ENCODE measurements at regions not wholly inside any gene's neighbourhood (a gene's known extent, or its start where the extent isn't known, plus 50 kb on each side); places are given as distances from the start of the nearest gene placed in this dataset.

- Histone ChIP-seq H3K27me3 (ENCODE audit: control insufficient read depth, insufficient read depth, low read length) (no peaks in the 10 kb centered on the region), H3K9ac (ENCODE audit: low read depth, low read length) (no peak overlapping the region), H3K4me1 (ENCODE audit: control insufficient read depth, insufficient read depth, low read length) (no peaks in the 10 kb centered on the region), H3K9me3 (ENCODE audit: control insufficient read depth, insufficient read depth, low read length) (no peaks in the 10 kb centered on the region), H3K4me3 (ENCODE audit: low read depth, low read length) (no peak overlapping the region), H3K27ac (ENCODE audit: low read depth, low read length) (no peak overlapping the region), H3K36me3 (ENCODE audit: control insufficient read depth, insufficient read depth, low read length) (no peaks in the 10 kb centered on the region)
Measured at GRCh38 chr14:96629558-96630222, 127.5 kb downstream of the PAPOLA start.

DNA sequence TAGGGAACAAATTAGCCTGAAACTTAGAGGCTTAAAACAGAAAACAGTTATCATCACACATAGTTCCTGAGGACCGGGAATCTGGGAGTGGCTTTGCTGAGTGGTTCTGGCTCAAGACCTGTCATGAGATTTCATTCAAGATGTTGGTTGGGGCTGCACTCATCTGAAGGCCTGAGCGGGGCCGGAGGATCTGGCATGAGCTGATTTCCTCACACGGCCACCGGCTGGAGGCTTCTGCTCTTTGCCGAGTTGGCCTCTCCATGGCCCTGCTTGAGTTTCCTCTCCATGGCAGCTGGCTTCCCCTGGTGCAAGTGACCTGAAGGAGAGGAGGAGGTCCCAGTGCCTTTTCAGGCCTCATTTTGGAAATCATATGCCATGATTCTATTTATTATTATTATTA is 128.1 kb downstream of the PAPOLA start:
- H3K36me3 ChIP-seq (ENCODE audit: control insufficient read depth, insufficient read depth, low read length): no peaks in the 10 kb centered on the region
- H3K4me1 ChIP-seq (ENCODE audit: control insufficient read depth, insufficient read depth, low read length): no peaks in the 10 kb centered on the region
- no peak overlapping the region for H3K9ac ChIP-seq (ENCODE audit: low read depth, low read length)
- no peak overlapping the region for H3K4me3 ChIP-seq (ENCODE audit: low read depth, low read length)
- no peaks in the 10 kb centered on the region for H3K9me3 ChIP-seq (ENCODE audit: control insufficient read depth, insufficient read depth, low read length)
- H3K27me3 ChIP-seq (ENCODE audit: control insufficient read depth, insufficient read depth, low read length): no peaks in the 10 kb centered on the region
- no peak overlapping the region for H3K27ac ChIP-seq (ENCODE audit: low read depth, low read length)

GRCh38 chr14:96631030-96631429 is 128.8 kb downstream of the PAPOLA start:
- Histone ChIP-seq H3K36me3 (ENCODE audit: control insufficient read depth, insufficient read depth, low read length) (no peaks in the 10 kb centered on the region), H3K4me1 (ENCODE audit: control insufficient read depth, insufficient read depth, low read length) (no peaks in the 10 kb centered on the region), H3K9me3 (ENCODE audit: control insufficient read depth, insufficient read depth, low read length) (no peaks in the 10 kb centered on the region), H3K9ac (ENCODE audit: low read depth, low read length) (no peak overlapping the region), H3K4me3 (ENCODE audit: low read depth, low read length) (no peak overlapping the region), H3K27me3 (ENCODE audit: control insufficient read depth, insufficient read depth, low read length) (no peaks in the 10 kb centered on the region), H3K27ac (ENCODE audit: low read depth, low read length) (no peak overlapping the region)

GRCh38 chr14:96631621-96632362 is 129.6 kb downstream of the PAPOLA start:
- Histone ChIP-seq H3K4me1 (ENCODE audit: control insufficient read depth, insufficient read depth, low read length) (no peaks in the 10 kb centered on the region), H3K9ac (ENCODE audit: low read depth, low read length) (no peak overlapping the region), H3K9me3 (ENCODE audit: control insufficient read depth, insufficient read depth, low read length) (no peaks in the 10 kb centered on the region), H3K4me3 (ENCODE audit: low read depth, low read length) (no peak overlapping the region), H3K27ac (ENCODE audit: low read depth, low read length) (no peak overlapping the region), H3K36me3 (ENCODE audit: control insufficient read depth, insufficient read depth, low read length) (no peaks in the 10 kb centered on the region), H3K27me3 (ENCODE audit: control insufficient read depth, insufficient read depth, low read length) (no peaks in the 10 kb centered on the region)

DNA sequence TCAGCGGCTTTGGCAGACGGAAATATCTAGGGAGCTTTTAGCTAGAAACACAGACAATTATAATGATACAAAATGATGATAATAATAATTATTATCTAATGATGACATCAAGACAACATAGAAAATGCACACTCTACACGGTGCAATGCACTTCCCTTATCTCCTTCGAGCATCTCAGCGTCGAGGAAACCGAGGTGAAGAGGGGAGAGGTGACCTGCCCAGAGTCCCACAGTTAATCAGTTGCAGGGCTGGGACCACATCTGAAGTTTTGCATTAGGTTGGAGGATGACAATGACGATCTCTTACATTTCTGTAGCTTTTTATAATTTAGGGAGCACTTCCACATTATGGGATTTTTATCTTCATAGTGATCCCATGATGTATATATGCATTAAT is 130.2 kb downstream of the PAPOLA start:
- H3K4me1 ChIP-seq (ENCODE audit: control insufficient read depth, insufficient read depth, low read length): no peaks in the 10 kb centered on the region
- no peaks in the 10 kb centered on the region for H3K9me3 ChIP-seq (ENCODE audit: control insufficient read depth, insufficient read depth, low read length)
- no peaks in the 10 kb centered on the region for H3K36me3 ChIP-seq (ENCODE audit: control insufficient read depth, insufficient read depth, low read length)
- H3K27me3 ChIP-seq (ENCODE audit: control insufficient read depth, insufficient read depth, low read length): no peaks in the 10 kb centered on the region
- H3K4me3 ChIP-seq (ENCODE audit: low read depth, low read length): no peak overlapping the region
- no peak overlapping the region for H3K27ac ChIP-seq (ENCODE audit: low read depth, low read length)
- no peak overlapping the region for H3K9ac ChIP-seq (ENCODE audit: low read depth, low read length)

DNA sequence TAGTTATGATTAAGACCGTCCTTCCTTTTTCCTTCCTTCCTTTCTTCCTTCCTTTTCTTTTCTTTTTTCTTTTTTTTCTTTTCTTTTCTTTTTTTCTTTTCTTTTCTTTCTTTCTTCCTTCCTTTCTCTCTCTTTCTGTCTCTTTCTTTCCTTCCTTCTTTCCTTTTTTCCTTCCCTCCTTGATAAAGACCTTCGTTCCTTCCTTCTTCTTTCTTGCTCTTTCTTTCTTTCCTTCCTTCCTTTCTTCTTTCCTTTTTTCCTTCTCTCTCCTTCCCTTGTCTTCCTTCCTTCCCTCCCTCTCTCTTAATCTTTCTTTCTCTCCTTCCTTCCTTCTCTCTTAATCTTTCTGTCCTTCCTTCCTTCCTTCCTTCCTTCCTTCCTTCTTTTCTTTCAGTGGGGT is 130.9 kb downstream of the PAPOLA start:
- H3K4me3 ChIP-seq (ENCODE audit: low read depth, low read length): no peak overlapping the region
- H3K9ac ChIP-seq (ENCODE audit: low read depth, low read length): no peak overlapping the region
- H3K4me1 ChIP-seq (ENCODE audit: control insufficient read depth, insufficient read depth, low read length): no peaks in the 10 kb centered on the region
- no peaks in the 10 kb centered on the region for H3K27me3 ChIP-seq (ENCODE audit: control insufficient read depth, insufficient read depth, low read length)
- H3K9me3 ChIP-seq (ENCODE audit: control insufficient read depth, insufficient read depth, low read length): no peaks in the 10 kb centered on the region
- no peak overlapping the region for H3K27ac ChIP-seq (ENCODE audit: low read depth, low read length)
- H3K36me3 ChIP-seq (ENCODE audit: control insufficient read depth, insufficient read depth, low read length): no peaks in the 10 kb centered on the region

DNA sequence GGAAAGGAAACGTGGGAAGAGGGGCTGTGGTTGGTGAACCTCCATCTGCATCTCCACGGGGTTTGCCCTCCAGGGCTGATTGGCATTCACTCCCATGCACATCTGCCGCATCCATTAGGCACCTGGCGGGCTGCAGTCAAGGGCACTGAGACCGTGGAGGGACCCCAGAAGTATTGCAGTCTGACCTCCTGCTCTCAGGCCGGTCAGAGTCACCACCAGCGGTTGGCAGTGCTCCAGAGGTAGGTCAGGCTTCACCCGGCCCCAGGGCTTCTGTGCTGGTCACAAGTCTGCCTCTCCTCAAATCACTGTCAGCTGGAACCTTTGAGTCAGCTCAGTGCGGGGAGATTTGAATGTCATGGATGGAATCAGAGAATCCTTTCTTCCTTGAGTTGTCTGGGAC is 132.3 kb downstream of the PAPOLA start:
- no peaks in the 10 kb centered on the region for H3K27me3 ChIP-seq (ENCODE audit: control insufficient read depth, insufficient read depth, low read length)
- no peaks in the 10 kb centered on the region for H3K36me3 ChIP-seq (ENCODE audit: control insufficient read depth, insufficient read depth, low read length)
- no peak overlapping the region for H3K27ac ChIP-seq (ENCODE audit: low read depth, low read length)
- H3K9ac ChIP-seq (ENCODE audit: low read depth, low read length): no peak overlapping the region
- no peaks in the 10 kb centered on the region for H3K4me1 ChIP-seq (ENCODE audit: control insufficient read depth, insufficient read depth, low read length)
- H3K4me3 ChIP-seq (ENCODE audit: low read depth, low read length): no peak overlapping the region
- no peaks in the 10 kb centered on the region for H3K9me3 ChIP-seq (ENCODE audit: control insufficient read depth, insufficient read depth, low read length)

DNA sequence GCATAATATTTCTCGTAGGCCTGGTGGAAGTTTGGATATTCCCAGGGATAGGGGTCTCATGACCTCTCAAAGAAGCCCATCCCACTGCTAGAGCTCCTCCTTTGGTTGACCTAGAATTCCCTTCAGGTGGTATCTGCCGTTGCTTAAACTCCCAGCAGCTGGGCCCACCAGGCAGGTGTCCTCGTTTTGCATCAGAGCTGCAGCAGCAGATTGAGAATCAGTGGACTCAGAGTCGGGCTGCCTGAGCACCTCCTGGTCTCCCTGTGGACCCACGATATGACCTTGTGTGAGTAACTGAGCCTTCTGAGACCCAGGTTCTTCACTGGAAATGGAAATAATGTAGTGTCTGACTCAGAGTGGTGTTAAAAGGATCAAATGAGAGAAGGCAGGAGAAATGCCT is 132.7 kb downstream of the PAPOLA start:
- Histone ChIP-seq H3K27me3 (ENCODE audit: control insufficient read depth, insufficient read depth, low read length) (no peaks in the 10 kb centered on the region), H3K27ac (ENCODE audit: low read depth, low read length) (no peak overlapping the region), H3K9ac (ENCODE audit: low read depth, low read length) (no peak overlapping the region), H3K9me3 (ENCODE audit: control insufficient read depth, insufficient read depth, low read length) (no peaks in the 10 kb centered on the region), H3K4me3 (ENCODE audit: low read depth, low read length) (no peak overlapping the region), H3K4me1 (ENCODE audit: control insufficient read depth, insufficient read depth, low read length) (no peaks in the 10 kb centered on the region), H3K36me3 (ENCODE audit: control insufficient read depth, insufficient read depth, low read length) (no peaks in the 10 kb centered on the region)

- Histone ChIP-seq H3K9ac (ENCODE audit: low read depth, low read length) (no peak overlapping the region), H3K27ac (ENCODE audit: low read depth, low read length) (no peak overlapping the region), H3K4me3 (ENCODE audit: low read depth, low read length) (no peak overlapping the region), H3K36me3 (ENCODE audit: control insufficient read depth, insufficient read depth, low read length) (no peaks in the 10 kb centered on the region), H3K27me3 (ENCODE audit: control insufficient read depth, insufficient read depth, low read length) (no peaks in the 10 kb centered on the region), H3K9me3 (ENCODE audit: control insufficient read depth, insufficient read depth, low read length) (no peaks in the 10 kb centered on the region), H3K4me1 (ENCODE audit: control insufficient read depth, insufficient read depth, low read length) (no peaks in the 10 kb centered on the region)
Measured at GRCh38 chr14:96635850-96636249, 133.7 kb downstream of the PAPOLA start.

DNA sequence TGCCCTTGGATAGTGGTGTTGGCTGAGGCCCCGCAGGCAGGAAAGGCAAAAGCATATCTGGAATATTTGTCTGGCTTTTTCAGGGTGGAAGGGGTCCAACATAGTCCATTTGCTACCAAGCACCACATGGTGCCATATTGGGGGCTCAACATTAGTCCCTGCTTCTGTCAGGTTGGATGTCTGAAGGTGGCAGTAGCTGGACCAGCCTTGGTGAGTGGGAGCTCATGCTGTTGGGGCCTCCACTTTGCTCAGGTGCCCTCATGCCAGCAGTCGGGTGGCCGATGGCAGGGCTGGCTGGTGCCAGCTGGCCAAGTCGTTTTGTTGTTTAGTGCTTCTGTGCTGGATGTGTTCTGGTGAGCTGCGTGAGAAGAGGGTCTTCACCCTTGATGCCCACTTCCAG is 135.3 kb downstream of the PAPOLA start:
- H3K4me3 ChIP-seq (ENCODE audit: low read depth, low read length): no peak overlapping the region
- H3K4me1 ChIP-seq (ENCODE audit: control insufficient read depth, insufficient read depth, low read length): no peaks in the 10 kb centered on the region
- no peaks in the 10 kb centered on the region for H3K27me3 ChIP-seq (ENCODE audit: control insufficient read depth, insufficient read depth, low read length)
- H3K9me3 ChIP-seq (ENCODE audit: control insufficient read depth, insufficient read depth, low read length): no peaks in the 10 kb centered on the region
- H3K9ac ChIP-seq (ENCODE audit: low read depth, low read length): no peak overlapping the region
- no peaks in the 10 kb centered on the region for H3K36me3 ChIP-seq (ENCODE audit: control insufficient read depth, insufficient read depth, low read length)
- no peak overlapping the region for H3K27ac ChIP-seq (ENCODE audit: low read depth, low read length)

GRCh38 chr14:96638041-96638855 is 136.1 kb downstream of the PAPOLA start:
- no peak overlapping the region for H3K27ac ChIP-seq (ENCODE audit: low read depth, low read length)
- no peaks in the 10 kb centered on the region for H3K36me3 ChIP-seq (ENCODE audit: control insufficient read depth, insufficient read depth, low read length)
- H3K4me3 ChIP-seq (ENCODE audit: low read depth, low read length): no peak overlapping the region
- H3K4me1 ChIP-seq (ENCODE audit: control insufficient read depth, insufficient read depth, low read length): no peaks in the 10 kb centered on the region
- H3K9me3 ChIP-seq (ENCODE audit: control insufficient read depth, insufficient read depth, low read length): no peaks in the 10 kb centered on the region
- H3K9ac ChIP-seq (ENCODE audit: low read depth, low read length): no peak overlapping the region
- H3K27me3 ChIP-seq (ENCODE audit: control insufficient read depth, insufficient read depth, low read length): no peaks in the 10 kb centered on the region
